ENCODE measurements at regions not wholly inside any gene's neighbourhood (a gene's known extent, or its start where the extent isn't known, plus 50 kb on each side); places are given as distances from the start of the nearest gene placed in this dataset.
A peak's percentile ranks its signal among the peaks of the same experiment; 100 is the strongest.
"Not testable (repeated sequence)": the region's sequence is repeated elsewhere in the genome, so short reads cannot be mapped to it uniquely, and the experiment has no call there.

DNA sequence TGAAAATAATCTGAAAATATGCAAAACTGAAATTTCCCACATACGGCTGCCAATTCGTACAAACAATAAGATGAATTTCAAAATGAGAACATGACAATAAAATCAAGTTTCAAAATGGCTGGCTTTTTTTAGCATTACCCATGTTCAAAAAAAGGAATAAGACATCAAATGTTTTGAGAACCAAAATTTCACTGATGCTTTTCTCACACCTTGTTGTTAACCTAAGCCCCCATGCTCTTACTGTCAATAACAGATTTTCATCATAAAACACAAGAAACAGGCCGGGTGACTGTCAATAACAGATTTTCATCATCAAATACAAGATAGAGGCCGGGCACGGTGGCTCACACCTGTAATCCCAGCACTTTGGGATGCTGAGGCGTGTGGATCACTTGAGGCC is 2149.6 kb upstream of the DEFB115 start:
- not testable (repeated sequence) for H3K4me1 ChIP-seq; H3K27me3 ChIP-seq; H3K27ac ChIP-seq; H3K36me3 ChIP-seq; DNase-seq (ENCODE audit: low spot score in 2 of 2); H3K9me3 ChIP-seq; H3K4me3 ChIP-seq
- WGBS: 68% methylated on average over 6 of the region's 6 CpGs

DNA sequence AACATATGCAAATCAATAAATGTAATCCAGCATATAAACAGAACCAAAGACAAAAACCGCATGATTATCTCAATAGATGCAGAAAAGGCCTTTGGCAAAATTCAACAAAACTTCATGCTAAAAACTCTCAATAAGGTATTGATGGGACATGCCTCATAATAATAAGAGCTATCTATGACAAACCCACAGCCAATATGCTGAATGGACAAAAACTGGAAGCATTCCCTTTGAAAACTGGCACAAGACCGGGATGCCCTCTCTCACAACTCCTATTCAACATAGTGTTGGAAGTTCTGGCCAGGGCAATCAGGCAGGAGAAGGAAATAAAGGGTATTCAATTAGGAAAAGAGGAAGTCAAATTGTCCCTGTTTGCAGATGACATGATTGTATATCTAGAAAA is 2148.1 kb upstream of the DEFB115 start:
- H3K27me3 ChIP-seq; H3K4me3 ChIP-seq; DNase-seq (ENCODE audit: low spot score in 2 of 2); H3K9me3 ChIP-seq; H3K36me3 ChIP-seq; H3K27ac ChIP-seq; H3K4me1 ChIP-seq: not testable (repeated sequence)
- 63% methylated on average over 2 of the region's 2 CpGs for WGBS

DNA sequence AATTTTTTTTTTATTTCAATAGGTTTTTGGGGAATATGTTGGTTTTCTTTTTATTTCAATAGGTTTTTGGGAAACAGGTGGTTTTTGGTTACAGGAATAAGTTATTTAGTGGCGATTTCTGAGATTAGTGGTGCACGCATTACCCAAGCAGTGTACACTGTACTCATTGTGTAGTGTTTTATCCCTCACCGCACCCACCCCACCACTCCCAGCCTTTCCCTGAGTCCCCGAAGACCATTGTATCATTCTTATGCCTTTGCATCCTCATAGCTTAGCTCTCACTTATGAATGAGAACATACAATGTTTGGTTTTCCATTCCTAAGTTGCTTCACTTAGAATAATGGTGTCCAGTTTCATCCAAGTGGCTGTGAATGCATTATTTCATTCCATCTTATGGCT is 2142.4 kb upstream of the DEFB115 start:
- not testable (repeated sequence) for H3K4me3 ChIP-seq, H3K9me3 ChIP-seq, H3K27ac ChIP-seq, H3K36me3 ChIP-seq, H3K27me3 ChIP-seq, H3K4me1 ChIP-seq
- WGBS: 69% methylated on average over 4 of the region's 4 CpGs
- peak in 1 of 2 donors; percentile 83 for DNase-seq (ENCODE audit: low spot score in 2 of 2)

DNA sequence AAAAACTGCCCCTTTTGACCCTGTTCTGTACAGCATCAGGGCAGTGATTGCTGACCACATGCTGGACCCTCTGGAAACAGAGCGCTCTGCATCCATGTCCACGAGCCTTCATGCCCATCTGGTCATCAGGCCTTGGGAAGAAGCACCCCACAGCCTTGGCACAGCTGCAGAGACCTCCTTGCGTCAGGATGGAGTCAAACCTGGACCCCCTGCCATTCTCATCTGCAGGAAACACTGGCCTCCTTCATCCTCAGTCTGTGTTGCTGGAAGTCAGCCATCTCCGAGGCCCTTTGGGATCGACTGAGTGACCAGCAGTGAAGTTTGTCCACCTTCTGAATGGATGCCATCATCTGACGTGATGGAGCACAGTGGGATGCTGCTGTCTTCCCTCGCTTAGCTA is 2138.3 kb upstream of the DEFB115 start:
- DNase-seq (ENCODE audit: low spot score in 2 of 2): no peak
- Histone ChIP-seq H3K9me3 (peaks cover 4% of the 10 kb centered on the region), H3K36me3 (no peaks in the 10 kb centered on the region), H3K27ac (no peak overlapping the region), H3K27me3 (no peaks in the 10 kb centered on the region), H3K4me3 (no peak overlapping the region), H3K4me1 (no peaks in the 10 kb centered on the region)
- no peak for TF ChIP-seq POLR2AphosphoS5 (IDR thresholded peaks at IDR 0.05)
- no peak for TF ChIP-seq EP300 (IDR thresholded peaks at IDR 0.05)
- TF ChIP-seq POLR2A (IDR thresholded peaks at IDR 0.05): no peak
- TF ChIP-seq, protein P1, sequence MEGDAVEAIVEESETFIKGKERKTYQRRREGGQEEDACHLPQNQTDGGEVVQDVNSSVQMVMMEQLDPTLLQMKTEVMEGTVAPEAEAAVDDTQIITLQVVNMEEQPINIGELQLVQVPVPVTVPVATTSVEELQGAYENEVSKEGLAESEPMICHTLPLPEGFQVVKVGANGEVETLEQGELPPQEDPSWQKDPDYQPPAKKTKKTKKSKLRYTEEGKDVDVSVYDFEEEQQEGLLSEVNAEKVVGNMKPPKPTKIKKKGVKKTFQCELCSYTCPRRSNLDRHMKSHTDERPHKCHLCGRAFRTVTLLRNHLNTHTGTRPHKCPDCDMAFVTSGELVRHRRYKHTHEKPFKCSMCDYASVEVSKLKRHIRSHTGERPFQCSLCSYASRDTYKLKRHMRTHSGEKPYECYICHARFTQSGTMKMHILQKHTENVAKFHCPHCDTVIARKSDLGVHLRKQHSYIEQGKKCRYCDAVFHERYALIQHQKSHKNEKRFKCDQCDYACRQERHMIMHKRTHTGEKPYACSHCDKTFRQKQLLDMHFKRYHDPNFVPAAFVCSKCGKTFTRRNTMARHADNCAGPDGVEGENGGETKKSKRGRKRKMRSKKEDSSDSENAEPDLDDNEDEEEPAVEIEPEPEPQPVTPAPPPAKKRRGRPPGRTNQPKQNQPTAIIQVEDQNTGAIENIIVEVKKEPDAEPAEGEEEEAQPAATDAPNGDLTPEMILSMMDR (IDR thresholded peaks at IDR 0.05): no peak
- 76% methylated on average over 7 of the region's 7 CpGs for WGBS

DNA sequence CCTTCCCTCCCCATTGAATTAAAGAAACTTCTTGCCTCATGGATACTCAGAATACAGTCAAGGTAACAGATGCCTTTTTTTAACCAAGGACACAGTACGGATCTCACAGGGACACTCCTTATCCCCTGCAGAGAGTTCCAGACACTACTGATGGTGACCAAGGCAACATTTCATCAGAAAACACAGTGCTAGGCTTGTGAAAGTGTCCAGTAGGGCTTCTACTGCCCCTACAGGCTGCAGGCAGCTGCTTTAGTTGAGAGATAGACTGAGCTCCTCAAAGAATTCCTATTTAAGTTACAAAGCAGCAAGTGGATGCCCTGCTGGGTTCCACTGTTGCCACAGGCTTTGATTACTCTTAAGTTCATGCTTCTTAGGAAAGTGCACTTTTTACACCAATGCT is 2137.8 kb upstream of the DEFB115 start:
- H3K9me3 ChIP-seq; H3K36me3 ChIP-seq; H3K27ac ChIP-seq; H3K4me3 ChIP-seq; H3K4me1 ChIP-seq; DNase-seq (ENCODE audit: low spot score in 2 of 2); H3K27me3 ChIP-seq: not testable (repeated sequence)
- WGBS: 44% methylated on average over 1 of the region's 1 CpG

DNA sequence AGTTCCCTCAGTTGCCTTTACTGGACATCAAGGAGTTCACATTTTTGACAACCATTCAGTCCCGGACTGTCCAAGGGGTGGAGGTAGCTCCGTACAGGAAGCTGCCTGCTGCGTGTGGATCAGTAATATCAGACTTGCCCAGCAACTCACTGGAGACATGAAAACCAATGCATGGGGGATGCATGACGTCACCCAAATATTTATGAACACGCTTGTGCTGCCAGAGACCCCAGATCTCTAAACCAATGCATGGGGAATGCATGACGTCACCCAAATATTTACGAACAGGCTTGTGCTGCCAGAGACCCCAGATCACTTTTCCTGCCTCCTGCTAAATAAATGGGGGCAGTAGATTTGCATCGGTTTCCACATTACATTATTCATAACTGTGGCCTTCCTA is 2137.4 kb upstream of the DEFB115 start:
- not testable (repeated sequence) for H3K36me3 ChIP-seq; H3K4me3 ChIP-seq; H3K9me3 ChIP-seq; H3K4me1 ChIP-seq; H3K27ac ChIP-seq; DNase-seq (ENCODE audit: low spot score in 2 of 2); H3K27me3 ChIP-seq
- 44% methylated on average over 8 of the region's 8 CpGs for WGBS

DNA sequence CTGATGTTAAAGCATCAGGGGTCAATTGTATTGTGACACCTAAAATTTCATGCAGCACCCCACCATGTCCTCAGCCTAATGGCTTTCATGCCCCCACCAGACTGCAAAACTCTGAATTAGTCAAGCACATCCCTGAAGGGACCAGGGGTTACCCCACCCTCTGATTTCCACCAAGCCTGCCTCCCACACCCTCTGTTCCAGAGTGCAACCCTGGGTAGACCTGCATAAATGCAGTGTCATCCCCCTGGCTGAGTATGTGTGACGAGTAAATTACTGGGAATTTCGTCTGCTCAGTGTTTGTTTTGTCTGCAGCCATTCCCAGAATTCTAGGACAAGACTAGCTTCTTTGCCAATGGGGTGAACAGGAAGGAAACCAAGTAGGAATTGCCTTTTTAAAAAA is 2136.9 kb upstream of the DEFB115 start:
- H3K27me3 ChIP-seq; DNase-seq (ENCODE audit: low spot score in 2 of 2); H3K27ac ChIP-seq; H3K36me3 ChIP-seq; H3K4me3 ChIP-seq; H3K9me3 ChIP-seq; H3K4me1 ChIP-seq: not testable (repeated sequence)
- 19% methylated on average over 2 of the region's 2 CpGs for WGBS

DNA sequence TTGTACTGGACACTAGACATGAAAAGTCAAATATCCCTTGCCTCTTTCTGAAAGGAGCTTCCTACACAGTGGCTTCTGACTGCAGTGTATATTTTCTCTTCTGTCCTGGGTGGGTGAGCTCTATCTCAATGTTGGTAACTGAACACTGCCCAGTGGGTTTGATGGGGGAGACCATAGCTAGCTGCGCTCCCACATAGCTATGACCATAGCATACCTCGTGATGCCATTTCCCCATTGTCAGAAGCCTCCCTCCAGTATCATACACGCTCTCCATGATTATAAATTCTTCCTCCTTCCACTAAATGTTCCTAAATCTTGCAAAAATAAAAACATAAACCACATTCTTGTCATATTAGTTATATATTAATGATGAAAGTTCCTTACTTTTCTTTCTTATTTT is 2134.7 kb upstream of the DEFB115 start:
- 53% methylated on average over 3 of the region's 3 CpGs for WGBS
- H3K4me3 ChIP-seq; H3K4me1 ChIP-seq; H3K27ac ChIP-seq; H3K27me3 ChIP-seq; H3K36me3 ChIP-seq; DNase-seq (ENCODE audit: low spot score in 2 of 2); H3K9me3 ChIP-seq: not testable (repeated sequence)

DNA sequence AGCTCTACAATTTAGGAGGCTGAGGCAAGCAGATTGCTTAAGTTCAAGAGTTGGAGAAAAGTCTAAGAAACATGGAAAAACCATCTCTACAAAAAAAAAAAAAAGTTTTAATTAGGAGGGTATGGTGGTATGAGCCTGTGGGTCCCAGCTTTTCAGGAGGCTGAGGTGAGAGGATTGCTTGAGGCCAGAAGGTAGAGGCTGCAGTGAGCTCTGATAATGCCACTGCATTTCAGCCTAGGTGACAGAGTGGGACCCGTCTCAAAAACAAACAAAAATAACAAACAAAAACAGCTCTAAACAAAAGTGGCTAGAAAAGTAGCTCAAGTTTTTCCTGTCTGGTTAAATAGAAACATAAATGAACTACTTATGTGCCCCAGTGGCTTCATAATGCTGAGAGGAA is 2133.6 kb upstream of the DEFB115 start:
- no peaks in the 10 kb centered on the region for H3K9me3 ChIP-seq
- DNase-seq (ENCODE audit: low spot score in 2 of 2): no peak
- no peaks in the 10 kb centered on the region for H3K4me1 ChIP-seq
- H3K27me3 ChIP-seq: no peaks in the 10 kb centered on the region
- 62% methylated on average over 1 of the region's 1 CpG for WGBS
- no peak overlapping the region for H3K4me3 ChIP-seq
- no peaks in the 10 kb centered on the region for H3K36me3 ChIP-seq
- TF ChIP-seq EP300 (IDR thresholded peaks at IDR 0.05): no peak
- TF ChIP-seq, protein P1 (IDR thresholded peaks at IDR 0.05): no peak
- TF ChIP-seq POLR2AphosphoS5 (IDR thresholded peaks at IDR 0.05): no peak
- no peak for TF ChIP-seq POLR2A (IDR thresholded peaks at IDR 0.05)
- H3K27ac ChIP-seq: no peak overlapping the region
